RPMI7951 (cell line): ENCODE measurements at regions not wholly inside any gene's neighbourhood (a gene's known extent, or its start where the extent isn't known, plus 50 kb on each side); places are given as distances from the start of the nearest gene placed in this dataset.
"Not testable (repeated sequence)": the region's sequence is repeated elsewhere in the genome, so short reads cannot be mapped to it uniquely, and the experiment has no call there.

Source experiments
- DNase-seq: peaks from one replicate; pipeline ENCODE4 v3.0.0-alpha.2; 2012; ENCODE audit warnings: low read depth

DNA sequence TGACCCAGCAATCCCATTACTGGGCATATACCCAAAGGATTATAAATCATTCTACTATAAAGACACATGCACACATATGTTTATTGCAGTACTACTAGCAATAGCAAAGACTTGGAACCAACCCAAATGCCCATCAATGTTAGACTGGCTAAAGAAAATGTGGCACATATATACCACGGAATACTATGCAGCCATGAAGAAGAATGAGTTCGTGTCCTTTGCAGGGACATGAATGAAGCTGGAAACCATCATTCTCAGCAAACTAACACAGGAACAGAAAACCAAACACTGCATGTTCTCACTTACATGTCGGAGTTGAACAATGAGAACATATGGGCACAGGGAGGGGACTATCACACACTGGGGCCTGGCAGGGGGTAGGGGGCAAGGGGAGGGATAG, 183.0 kb downstream of the HACE1 start:
- DNase-seq = not testable (repeated sequence)

DNA sequence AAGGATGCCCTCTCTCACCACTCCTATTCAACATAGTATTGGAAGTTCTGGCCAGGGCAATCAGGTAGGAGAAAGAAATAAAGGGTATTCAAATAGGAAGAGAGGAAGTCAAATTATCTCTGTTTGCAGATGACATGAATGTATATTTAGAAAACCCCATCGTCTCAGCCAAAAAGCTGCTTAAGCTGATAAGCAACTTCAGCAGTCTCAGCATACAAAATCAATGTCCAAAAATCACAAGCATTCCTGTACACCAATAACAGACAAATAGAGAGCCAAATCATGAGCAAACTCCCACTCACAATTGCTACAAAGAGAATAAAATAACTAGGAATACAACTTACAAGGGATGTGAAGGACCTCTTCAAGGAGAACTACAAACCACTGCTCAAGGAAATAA, 184.6 kb downstream of the HACE1 start:
- not testable (repeated sequence) for DNase-seq

- not testable (repeated sequence) for DNase-seq
Observed at GRCh38 chr6:104673078-104673477, 186.6 kb downstream of the HACE1 start.

DNA sequence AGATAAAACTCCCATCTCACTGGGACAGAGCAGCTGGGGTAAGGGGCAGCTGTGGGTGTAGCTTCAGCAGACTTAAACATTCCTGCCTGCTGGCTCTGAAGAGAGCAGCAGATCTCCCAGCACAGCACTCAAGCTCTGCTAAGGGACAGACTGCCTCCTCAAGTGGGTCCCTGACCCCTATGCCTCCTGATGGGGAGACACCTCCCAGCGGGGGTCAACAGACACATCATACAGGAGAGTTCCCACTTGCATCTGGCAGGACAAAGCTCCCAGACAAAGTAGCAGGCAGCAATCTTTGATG, 188.2 kb downstream of the HACE1 start:
- DNase-seq = not testable (repeated sequence)

DNA sequence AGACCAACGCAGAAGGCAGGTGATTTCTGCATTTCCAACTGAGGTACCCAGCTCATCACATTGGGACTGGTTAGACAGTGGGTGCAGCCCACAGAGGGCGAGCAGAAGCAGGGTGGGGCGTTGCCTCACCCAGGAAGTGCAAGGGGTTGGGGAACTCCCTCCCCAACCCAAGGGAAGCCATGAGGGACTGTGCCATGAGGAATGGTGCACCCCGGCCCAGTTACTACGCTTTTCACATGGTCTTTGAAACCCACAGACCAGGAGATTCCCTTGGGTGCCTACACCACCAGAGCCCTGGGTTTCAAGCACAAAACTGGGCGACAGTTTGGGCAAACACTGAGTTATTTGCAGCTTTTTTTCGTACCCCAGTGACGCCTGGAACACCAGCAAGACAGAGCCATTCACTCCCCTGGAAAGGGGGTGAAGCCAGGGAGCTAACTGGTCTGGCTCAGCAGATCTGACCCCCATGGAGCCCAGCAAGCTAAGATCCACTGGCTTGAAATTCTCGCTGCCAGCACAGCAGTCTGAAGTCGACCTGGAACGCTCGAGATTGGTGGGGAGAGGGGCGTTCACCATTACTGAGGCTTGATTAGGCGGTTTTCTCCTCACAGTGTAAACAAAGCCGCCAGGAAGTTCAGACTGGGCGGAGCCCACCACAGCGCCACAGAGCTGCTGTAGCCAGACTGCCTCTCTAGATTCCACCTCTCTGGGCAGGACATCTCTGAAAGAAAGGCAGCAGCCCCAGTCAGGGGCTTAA, 188.7 kb downstream of the HACE1 start:
- DNase-seq = peak; percentile 22

GRCh38 chr6:104669483-104669882, 190.2 kb downstream of the HACE1 start:
- DNase-seq = no peak

- DNase-seq = no peak
Observed at GRCh38 chr6:104656235-104656634, 203.5 kb downstream of the HACE1 start.

DNA sequence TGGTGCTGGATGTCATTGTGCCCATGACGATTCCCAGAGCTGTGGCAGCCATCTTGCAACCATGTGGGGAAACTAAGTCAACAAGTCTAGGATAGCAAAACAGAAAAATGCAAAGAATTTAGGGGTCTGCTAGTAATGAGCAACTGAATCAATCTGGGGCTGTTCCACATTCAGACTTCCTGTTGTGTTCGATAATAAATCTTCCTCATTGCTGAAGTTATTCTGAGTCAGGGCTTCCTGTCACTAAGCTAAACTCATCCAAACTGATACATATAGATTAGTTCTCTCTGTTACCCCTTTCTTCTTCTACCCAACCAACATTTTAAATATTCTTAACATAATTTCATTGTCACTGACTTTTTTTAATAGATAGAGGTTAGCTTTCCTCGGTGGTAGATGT, 205.9 kb downstream of the HACE1 start:
- DNase-seq = no peak

DNA sequence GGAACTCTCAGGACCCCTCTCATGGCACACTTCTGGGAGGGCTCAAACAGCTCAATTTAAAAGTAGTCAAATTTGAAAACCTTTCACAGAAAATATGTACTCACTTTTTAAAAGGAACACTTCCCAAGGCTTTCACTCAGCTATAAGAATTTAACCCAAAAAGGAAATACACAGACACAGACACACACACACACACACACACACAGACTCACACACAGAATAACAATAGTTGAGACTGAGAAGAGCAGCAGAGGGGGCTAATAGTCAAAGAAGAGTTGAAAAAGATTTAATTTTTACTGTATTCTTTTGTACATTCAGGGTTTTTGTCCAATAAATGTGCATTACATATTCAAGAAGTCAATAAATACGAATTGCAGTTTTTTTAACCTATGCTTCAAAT, 211.4 kb downstream of the HACE1 start:
- no peak for DNase-seq

- DNase-seq = no peak
Observed at GRCh38 chr6:104644848-104645247, 214.9 kb downstream of the HACE1 start.

GRCh38 chr6:104642871-104643270, 216.8 kb downstream of the HACE1 start:
- DNase-seq = no peak

GRCh38 chr6:104640761-104641160, 219.0 kb downstream of the HACE1 start:
- DNase-seq = no peak

DNA sequence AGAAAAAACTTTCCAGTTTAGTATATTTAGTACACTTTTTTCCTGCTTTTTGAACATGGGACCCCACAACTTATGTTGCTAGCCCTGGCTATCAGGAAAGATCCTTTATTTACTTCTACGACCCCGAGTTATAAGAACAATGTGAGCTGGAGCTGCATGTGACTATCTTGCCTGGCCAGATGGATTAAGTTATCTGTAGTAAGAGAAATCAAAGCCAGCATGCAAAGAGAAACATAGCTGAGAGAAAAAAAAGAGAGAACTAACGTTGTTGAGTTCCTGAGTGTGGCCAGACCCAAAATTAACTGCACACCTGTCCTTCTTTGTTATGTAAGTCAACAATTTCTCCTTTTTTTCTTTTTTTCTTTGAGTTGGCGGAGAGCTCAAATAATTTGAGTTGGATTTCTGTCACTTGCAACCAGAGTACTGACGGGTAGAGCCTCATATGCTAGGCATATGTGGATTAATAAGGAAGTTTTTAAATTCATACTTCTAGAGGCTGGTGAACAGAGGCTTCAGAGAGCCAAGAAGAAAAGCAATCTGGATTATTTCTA, 219.5 kb downstream of the HACE1 start:
- DNase-seq = no peak

- DNase-seq = no peak
Observed at GRCh38 chr6:104639668-104640067, 220.1 kb downstream of the HACE1 start.

DNA sequence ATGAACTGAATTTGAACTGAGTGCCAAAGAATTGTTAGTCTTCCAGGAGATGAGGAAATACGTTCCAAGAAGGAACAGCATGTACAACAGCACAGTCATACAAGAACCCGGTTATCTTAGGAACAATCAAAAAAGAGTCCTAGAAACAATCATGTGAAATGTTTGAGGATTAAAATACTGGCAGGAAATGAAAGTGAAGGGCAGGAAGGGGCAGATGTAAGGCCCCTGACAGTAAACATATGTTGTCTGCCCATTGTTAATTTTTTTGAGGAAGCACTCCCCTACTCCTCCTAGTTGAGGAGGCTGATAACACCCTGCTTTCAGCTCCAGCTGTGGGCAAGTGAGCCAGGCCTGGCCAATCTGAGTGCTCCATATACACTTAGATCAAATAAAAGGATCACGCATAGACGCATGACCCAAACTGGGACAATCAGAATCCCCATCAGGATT, 220.9 kb downstream of the HACE1 start:
- DNase-seq = no peak

GRCh38 chr6:104633125-104633524, 226.6 kb downstream of the HACE1 start:
- peak; percentile 39 for DNase-seq

DNA sequence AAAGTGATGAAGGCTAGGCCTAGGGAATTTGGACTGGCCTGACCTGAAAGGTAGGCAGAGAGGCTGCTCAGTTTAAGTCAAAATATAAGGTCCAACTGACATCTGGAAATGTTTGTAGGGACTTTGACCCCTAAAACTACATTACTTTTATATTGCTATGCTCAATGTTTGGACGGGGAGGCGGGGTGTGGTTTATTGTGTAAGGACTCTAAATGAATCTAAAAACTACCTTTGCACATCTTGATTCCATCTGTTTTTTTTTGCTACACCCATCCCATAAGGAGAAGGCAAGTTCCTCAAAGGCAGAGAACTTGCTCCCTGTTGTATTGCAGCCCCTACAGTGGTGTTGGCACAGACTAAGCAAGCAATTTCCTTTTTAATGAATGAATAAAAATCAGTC, 227.1 kb downstream of the HACE1 start:
- DNase-seq = no peak

- no peak for DNase-seq
Observed at GRCh38 chr6:104630955-104631354, 228.8 kb downstream of the HACE1 start.

DNA sequence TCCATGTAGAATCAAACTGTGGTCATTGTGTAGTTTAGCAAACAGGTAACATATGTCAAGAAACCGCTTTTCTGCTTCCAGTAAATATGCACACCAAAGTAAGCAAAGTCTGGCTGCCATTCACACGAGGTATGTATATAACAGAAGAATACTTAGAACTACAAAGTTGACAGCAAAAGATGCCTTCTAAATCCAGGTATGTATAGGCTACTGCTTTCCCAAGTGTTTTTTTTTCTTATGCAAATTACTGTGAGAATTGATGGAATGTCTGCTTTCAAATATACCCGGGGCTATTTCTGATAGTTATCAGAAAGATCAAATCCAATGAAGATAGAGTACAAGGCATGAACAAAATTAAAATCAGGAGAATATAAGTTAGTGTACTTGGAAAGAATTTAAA, 229.2 kb downstream of the HACE1 start:
- no peak for DNase-seq

DNA sequence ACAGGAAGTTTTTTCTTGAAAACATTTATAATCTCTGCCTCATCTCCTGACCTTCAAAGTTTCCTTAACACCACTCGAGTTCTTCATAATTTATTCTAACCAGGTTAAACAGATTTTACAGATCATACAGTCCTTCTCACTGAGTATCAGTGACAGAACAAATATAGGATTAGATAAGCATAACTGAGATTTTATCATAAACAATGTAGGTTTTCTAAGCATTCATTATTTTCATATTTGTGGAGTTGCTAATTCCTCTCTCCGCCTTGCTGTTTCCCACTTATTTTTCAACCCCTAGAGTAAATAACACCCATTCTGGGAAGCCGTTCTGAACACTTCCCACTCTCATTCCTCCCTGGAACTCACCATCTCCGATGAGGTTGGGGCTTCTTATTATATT, 229.9 kb downstream of the HACE1 start:
- no peak for DNase-seq

- peak; percentile 78 for DNase-seq
Observed at GRCh38 chr6:104625536-104625935, 234.2 kb downstream of the HACE1 start.

GRCh38 chr6:104623052-104623690, 236.5 kb downstream of the HACE1 start:
- peak; percentile 51 for DNase-seq

DNA sequence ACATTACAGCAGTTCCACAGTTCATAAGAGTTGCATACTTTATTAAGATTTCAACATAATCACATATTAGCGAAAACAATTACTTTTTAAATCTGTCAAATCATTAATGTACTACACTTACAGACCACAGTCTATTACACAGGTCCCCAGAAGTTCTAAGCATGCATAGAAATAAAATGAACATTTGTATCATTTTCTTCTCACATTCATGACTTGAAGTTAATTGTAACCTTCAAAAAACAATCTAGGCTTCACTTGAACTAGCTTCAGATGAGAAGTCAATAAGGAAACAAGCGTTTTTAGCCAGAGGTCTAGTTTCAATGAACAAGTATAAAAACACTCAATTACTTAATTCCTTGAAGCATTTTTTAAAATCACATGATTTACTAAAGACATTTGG, 238.3 kb downstream of the HACE1 start:
- DNase-seq = no peak
